Activated CD4-positive, alpha-beta T cell treated with anti-CD3 and anti-CD28 coated beads, Interleukin-2, amount 50 U/mL, for 4 hours (primary cell): ENCODE measurements at regions not wholly inside any gene's neighbourhood (a gene's known extent, or its start where the extent isn't known, plus 50 kb on each side); places are given as distances from the start of the nearest gene placed in this dataset.
"Not testable (repeated sequence)": the region's sequence is repeated elsewhere in the genome, so short reads cannot be mapped to it uniquely, and the experiment has no call there.

Experiments
- DNase-seq, 2 experiments: peaks; one replicate each; pipeline ENCODE4 v3.0.0-alpha.2; 2020

DNA sequence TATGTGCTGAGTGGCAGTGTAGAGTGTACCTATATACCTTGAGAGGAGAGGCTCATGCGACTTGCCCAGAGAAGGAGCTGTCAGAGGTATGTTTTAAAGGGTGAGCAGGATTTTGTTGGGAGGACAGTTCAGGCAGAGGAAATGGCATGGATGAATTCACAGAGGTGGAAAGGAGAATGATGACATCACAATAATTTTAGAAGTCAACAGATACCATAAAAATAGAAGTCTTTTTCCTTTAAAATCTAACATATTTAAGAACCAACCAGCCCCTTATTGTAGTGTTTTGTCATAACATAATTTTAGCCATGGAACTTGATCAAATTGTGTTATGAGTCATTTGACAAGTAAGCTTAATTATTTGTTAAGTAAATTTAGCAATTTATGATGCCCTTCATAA is 538.1 kb upstream of the GYPC start:
- DNase-seq = no peak

GRCh38 chr2:126145752-126146151 is 510.2 kb upstream of the GYPC start:
- no peak for DNase-seq

DNA sequence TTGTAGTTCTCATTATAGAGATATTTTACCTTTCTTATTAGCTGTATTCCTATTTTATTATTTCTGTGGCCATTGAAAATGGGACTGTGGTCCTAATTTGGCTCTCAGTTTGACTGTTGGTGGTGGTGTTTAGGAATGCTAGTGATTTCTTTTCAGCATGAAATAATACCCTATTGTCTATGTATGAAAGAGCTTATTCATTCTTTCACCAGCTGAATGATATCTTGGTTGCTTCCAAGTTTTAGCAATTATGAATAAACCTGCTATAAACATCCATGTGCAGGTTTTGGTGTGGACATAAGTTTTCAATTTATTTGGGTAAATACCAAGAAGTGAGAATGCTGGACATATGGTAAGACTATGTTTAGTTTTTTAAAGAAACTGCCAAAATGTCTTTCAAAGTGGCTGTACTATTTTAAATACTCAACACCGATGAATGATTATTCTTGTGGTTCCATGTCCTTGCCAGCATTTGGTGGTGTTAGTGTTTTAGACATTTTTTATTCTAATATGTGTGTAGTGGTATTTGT is 501.6 kb upstream of the GYPC start:
- DNase-seq = no peak

DNA sequence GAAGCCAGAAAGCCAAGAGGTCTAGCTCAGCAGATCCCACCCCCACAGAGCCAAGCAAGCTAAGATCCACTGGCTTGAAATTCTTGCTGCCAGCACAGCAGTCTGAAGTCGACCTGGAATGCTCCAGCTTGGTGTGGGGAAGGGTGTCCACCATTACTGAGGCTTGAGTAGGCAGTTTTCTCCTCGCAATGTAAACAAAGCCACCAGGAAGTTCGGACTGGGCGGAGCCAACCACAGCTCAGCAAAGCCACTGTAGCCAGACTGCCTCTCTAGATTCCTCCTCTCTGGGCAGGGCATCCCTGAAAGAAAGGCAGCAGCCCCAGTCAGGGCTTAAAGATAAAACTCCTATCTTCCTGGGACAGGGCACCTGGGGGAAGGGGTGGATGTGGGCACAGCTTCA is 495.0 kb upstream of the GYPC start:
- DNase-seq = not testable (repeated sequence)

DNA sequence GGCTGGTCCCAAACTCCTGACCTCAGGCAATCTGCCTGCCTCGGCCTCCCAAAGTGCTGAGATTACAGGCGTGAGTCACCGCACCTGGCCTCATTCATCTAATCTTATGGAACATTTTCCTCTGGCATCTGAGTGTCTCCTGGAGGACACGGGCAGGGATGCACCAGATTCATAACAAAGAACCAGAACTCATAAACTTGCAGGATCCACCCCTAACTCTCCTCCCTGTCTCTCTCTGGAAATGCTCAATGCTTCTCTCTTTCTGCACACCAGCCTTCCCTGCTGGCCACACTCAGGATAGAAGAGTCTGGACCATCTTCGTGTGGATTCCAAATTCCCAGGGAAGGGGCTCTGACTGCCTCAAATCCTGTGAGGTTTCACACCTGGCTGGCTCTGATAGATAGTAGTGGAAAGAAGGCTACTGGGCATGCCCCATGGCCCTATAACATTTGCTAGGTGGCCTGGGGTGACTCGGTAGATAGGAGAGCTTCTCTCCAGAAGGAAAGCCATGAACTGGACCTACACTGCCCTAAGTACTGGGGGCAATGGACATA is 483.2 kb upstream of the GYPC start:
- DNase-seq = no peak

DNA sequence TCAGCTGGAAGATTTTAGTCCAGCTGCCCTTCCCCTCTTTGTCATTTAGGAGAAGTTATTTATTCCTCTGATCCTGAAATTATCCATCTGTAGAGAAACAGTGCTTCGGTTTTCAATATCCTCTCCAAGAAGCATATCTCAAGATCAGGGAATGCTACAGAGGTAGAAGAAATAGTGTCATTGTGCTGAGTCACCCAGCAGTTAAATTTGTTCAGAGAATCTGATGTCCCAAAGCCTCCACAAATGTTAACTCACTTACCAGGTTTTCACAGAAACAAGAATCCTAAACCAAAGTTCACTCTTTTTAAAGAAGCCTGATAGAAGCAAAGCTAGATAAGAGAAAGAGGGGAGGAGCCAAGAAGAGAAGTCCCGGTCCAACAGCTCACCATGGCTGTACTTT is 480.7 kb upstream of the GYPC start:
- no peak for DNase-seq

- DNase-seq = no peak
Measured at GRCh38 chr2:126177479-126177878, 478.5 kb upstream of the GYPC start.

DNA sequence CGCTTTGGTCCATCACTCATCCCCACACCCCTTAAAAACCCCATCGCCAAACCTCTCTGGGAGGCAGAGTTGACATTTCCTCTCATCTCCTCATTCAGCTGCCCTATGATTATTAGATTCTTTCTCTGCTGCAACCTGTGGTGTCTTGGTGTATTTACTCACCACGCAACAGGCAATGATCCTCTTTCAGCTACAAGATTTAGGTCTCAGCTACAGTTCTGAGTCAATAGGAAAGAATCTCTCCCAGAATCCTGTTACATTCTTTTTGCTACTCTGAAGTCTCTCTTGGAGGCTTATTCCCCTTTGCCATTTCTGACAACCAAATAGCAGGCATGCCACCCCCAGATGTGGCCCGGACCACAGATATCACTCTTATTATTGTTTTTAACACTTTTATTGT is 468.3 kb upstream of the GYPC start:
- DNase-seq = no peak

DNA sequence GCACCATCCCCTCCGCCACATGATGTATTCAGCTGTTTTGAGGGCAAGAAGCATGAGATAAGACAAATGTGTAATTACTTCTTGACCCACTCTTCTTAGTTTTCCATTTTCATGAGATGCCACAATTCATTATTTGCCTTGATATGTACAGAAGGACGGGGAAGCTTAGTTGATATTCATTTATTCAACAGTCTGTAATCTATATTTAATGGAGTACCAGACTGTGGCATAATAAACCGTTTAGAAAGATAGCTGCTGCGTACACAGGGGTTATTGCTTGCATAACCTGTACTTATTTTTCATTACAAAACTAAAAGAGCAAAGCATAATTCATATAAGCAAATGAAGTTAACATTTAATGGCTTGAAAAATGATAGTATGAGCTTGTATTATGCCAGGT is 466.4 kb upstream of the GYPC start:
- DNase-seq = no peak

- no peak for DNase-seq
Measured at GRCh38 chr2:126200538-126200937, 455.4 kb upstream of the GYPC start.

- DNase-seq = no peak
Measured at GRCh38 chr2:126208266-126208665, 447.7 kb upstream of the GYPC start.

DNA sequence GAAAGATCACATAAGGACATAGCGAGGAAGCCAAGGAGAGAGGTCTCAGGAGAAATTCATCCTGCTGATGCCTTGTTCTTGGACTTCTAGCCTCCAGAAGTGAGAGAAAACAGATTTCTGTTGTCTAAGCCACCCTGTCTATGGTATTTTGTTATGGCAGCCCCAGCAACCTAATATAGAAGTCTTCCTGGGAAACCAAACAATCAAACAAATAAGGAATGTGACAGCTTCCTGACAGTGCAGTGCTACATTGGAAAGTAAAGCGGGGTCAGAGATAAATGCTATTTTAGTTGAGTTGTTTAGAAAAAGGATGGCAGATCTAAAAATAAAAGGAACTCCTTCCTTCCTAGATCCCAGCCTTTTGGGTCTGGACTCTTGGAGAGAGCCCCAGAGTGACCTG is 443.2 kb upstream of the GYPC start:
- no peak for DNase-seq

GRCh38 chr2:126219081-126219480 is 436.9 kb upstream of the GYPC start:
- no peak for DNase-seq

DNA sequence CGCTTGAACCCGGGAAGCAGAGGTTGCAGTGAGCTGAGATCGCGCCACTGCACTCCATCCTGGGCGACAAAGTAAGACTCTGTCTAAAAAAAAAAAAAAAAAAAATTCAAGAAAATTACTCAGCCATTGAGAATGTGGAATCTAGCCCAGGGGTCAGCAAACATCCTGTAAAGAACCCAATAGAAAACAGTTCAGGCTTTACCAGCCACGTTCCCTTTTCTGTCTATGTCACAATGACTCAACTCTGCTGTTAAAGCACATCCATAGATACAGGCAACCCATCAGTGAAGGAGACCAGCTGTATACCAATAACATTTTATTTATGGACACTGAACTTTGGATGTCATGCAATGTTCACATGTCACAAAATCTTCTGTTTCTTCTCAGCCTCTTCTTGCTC is 435.6 kb upstream of the GYPC start:
- DNase-seq = no peak

DNA sequence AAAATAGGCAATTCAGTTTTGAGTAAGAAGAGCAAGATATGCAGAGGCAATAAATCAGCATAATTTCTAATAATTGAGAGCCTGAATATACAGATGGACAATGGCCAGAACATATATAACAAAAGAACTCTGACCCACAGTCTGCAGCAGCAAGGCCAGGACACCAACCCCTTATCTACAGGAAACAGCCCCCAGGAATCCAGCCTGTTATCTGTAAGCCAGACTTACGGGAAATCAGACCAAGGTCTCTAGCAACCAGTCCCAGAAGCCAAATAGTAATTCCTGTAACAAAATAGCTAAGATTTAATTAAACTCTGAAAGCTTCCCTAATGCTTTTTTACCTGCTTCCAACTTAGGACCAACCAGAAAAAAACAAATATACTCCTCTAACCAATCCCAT is 434.5 kb upstream of the GYPC start:
- DNase-seq = no peak

DNA sequence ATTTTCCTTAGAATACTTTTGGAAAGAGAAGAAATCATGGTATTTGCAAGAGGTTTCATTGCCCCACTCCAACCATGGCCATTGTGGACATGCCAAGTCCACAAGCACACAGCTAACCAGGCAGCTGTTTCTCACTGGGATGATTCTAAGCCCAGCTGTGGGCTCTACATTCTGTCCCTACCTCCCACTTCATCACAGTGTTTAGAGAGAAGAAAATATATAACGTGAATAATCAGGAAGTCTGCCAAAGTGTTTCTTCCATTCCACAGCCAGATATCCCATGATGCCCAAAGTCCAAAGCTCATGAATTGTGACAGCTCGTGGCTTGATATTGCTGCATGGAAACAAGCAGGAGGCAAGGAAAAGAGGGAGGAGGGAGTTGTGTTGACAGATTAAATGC is 433.7 kb upstream of the GYPC start:
- DNase-seq = no peak

DNA sequence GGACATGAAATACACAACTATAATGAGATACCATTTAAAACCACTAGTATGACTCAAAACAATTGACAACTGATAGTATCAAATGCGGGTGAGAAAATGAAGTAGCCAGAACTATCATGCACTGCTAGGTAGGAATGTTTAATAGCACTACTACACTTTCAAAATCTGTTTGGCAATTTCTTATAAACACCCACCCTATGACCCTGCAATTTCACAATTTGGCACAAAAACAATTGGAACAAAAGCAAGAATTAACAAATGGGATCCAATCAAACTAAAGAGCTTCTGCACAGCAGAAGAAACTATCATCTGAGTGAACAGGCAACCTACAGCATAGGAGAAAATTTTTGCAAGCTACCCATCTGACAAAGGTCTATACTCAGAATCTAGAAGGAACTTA is 431.2 kb upstream of the GYPC start:
- DNase-seq = no peak

DNA sequence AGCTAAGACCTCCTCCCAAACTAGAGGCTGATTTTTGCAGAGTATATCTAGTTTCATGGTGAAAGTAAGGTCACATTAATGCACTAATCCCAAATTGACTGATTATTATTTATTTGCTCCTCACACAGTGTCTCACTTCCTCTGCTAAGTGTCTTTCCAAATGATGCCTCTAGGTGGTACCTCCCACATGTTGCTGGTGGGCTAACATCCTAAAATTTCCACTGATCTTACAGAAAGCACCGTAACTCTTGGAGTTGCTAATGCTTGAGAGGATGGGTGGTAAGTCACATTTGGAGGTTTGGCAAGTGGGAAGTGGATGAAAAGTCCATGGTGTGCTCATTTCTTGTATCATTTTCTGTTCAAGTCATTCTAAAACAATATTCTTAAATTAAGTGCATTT is 428.7 kb upstream of the GYPC start:
- DNase-seq = no peak

- no peak for DNase-seq
Measured at GRCh38 chr2:126228531-126228930, 427.4 kb upstream of the GYPC start.

DNA sequence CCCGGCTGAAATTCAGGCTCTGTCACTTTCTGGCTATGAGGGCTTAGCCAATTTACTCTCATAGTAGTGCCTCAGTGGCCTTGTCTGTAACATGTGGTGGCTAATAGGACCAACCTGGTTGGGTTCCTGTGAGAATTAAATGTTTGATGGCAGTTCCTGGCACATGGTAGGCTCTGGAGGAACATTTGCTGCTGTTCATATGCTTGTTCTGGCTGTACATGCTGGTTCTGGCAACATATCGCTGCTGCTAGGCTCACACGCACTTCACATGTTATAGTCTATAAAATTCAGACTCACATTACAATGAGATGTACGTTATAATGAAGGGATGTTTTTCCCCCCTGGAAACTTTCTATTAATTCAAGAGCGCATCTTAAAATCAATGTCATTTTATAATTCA is 417.7 kb upstream of the GYPC start:
- DNase-seq = no peak

DNA sequence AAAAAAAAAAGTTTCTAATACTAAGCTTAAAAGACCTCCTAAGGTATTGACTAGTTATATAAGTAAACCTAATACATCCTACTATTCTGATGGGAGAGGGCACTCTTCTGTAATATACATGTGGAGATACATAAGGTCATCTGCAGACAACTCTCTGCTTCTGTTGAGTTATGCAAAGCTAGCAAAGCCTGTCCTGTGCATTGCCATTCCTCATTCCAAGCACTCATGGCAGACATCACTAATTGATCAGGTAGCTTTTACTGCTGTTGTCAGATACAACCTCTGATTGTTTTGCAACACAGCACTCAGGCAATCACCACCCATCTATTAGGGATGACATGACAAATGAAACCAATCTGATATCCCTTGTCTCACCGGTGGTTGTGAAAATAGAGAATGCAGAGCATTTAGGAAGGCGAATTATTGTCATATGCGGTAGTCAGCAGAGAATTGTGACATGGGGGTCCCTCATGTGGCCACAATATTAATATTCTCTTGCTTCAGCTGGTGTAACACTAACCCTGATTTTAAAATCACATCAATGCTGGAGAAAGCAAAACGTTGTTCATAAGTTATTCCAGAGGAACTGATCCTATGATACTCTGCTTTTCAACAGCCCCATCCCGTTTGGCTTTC is 416.5 kb upstream of the GYPC start:
- no peak for DNase-seq

DNA sequence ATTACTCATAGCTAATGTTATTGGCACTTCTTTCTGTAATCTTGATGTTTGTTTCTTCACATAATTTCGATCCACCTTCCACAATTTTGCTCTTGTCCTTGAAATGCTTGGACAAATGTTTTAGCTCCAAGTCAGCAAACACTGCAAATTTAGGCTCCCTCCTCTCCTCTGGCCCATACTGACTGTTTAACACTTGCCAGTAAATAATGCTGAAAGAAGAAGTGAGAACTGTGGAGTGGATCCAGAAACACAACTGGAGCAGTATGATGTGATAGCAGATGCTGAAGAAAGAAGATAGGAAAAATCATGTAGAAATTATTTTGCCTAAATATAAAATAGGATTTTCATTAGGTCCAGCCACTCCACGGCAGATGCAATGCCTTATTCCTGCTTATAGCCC is 415.0 kb upstream of the GYPC start:
- DNase-seq = no peak

GRCh38 chr2:126241411-126241810 is 414.5 kb upstream of the GYPC start:
- DNase-seq = no peak

DNA sequence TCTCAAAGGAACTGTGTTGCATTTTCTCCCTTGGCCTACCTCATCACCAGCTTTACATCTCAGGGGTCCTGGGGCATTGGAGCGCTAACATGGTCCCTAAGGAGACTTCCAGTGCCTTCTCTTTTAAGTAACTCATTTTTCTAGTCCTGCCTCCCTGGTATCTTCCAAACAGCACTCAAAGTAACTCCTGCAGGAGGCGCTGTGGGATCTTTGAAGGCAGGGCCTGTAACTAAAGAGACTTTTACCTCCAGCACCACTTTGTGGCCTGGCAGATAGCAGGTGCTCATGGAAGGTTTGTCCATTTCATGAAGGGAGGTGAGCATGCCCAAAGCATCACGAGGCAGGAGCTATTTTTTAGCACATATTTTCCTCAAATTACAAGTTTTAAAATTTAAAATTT is 411.0 kb upstream of the GYPC start:
- peak in 1 of 2 experiments; percentile 6 for DNase-seq

DNA sequence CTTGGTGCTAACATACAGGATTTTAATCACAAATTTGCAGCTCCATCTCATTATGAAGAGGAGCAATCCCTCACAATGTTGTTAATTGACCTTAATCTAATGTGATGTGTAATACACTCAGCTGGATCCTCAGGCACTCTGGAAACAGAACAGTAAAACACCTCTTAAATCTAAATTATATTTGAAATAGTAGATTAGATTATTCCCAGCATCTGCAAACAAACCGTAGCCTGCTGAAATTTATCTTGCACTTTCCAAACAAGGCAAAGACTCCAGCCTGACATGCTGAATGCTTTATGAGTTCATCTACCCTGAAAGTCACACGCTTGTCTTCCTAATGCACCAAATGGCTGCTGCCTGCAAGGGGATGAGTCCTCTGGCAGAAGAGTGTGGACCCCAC is 402.3 kb upstream of the GYPC start:
- DNase-seq = no peak
